MM.1S (cell line): ENCODE measurements at regions not wholly inside any gene's neighbourhood (a gene's known extent, or its start where the extent isn't known, plus 50 kb on each side); places are given as distances from the start of the nearest gene placed in this dataset.

Source experiments
- CTCF ChIP-seq: fragments of 300-600 bp; sonication (generic); IDR thresholded peaks from 2 replicates; pipeline ENCODE4 v1.5.1; 2016; ENCODE audit warnings: antibody characterized with exemption, low read length, mixed read lengths
- EZH2 ChIP-seq: fragments of 300-600 bp; sonication (generic); optimal IDR thresholded peaks from 2 replicates; pipeline ENCODE3; 2017; ENCODE audit warnings: low read depth, mild to moderate bottlenecking, antibody characterized with exemption, low read length, mixed read lengths
- EZH2phosphoT487 ChIP-seq: fragments of 300-600 bp; sonication (generic); IDR thresholded peaks from 2 replicates; pipeline ENCODE4 v1.6.1; 2018; ENCODE audit warnings: antibody characterized with exemption, low read length

- TF ChIP-seq CTCF (no peak), EZH2 (no peak), EZH2phosphoT487 (no peak)
These were observed 91.5 kb upstream of the ZNF236 start for GRCh38 chr18:76730901-76731300.
